NT2/D1 (cell line): ENCODE measurements at regions not wholly inside any gene's neighbourhood (a gene's known extent, or its start where the extent isn't known, plus 50 kb on each side); places are given as distances from the start of the nearest gene placed in this dataset.

Experiments
- SUZ12 ChIP-seq: IDR thresholded peaks from 2 replicates; pipeline ENCODE4 v1.6.1; 2011; ENCODE audit not compliant: insufficient read length, insufficient read depth; ENCODE audit errors: extremely low read depth
- YY1 ChIP-seq: IDR thresholded peaks from 2 replicates; pipeline ENCODE4 v1.6.1; 2011; ENCODE audit not compliant: insufficient read length, insufficient read depth
- ZNF274 ChIP-seq: IDR thresholded peaks from 2 replicates; pipeline ENCODE4 v1.6.1; 2011; ENCODE audit warnings: mild to moderate bottlenecking, low read depth, low read length

DNA sequence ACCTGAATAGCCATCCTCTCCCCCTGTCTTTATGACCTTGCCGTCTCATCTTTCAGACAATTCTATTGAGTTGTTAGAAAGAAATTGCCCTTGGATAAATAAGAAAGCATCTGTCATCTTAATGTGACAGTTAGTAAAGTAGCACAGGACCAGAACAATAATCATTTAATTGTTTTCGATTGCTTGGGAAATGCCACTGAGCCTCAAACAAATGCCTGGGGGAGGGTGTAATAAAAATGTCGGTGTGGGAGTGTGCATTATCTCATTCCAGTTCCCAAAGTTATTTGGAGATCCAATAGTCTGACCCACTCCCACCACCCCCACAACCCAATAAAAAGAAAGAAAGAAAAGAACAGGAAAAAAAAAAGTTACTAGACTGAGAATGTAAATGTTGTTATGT lies 509.3 kb upstream of the LRRC7 start:
- TF ChIP-seq ZNF274 = no peak
- TF ChIP-seq YY1 = no peak
- no peak for TF ChIP-seq SUZ12
